ENCODE measurements at regions not wholly inside any gene's neighbourhood (a gene's known extent, or its start where the extent isn't known, plus 50 kb on each side); places are given as distances from the start of the nearest gene placed in this dataset.
"Not testable (repeated sequence)": the region's sequence is repeated elsewhere in the genome, so short reads cannot be mapped to it uniquely, and the experiment has no call there.

- DNase-seq: no peak
Observed at GRCh38 chr19:30857388-30857787, 485.2 kb downstream of the ZNF536 start.

- DNase-seq: no peak
Observed at GRCh38 chr19:30856786-30857185, 484.6 kb downstream of the ZNF536 start.

GRCh38 chr19:30856376-30856775, 484.2 kb downstream of the ZNF536 start:
- DNase-seq: no peak

GRCh38 chr19:30855442-30855841, 483.3 kb downstream of the ZNF536 start:
- no peak for DNase-seq

- DNase-seq: no peak
Observed at GRCh38 chr19:30854661-30855060, 482.5 kb downstream of the ZNF536 start.

GRCh38 chr19:30854207-30854606, 482.0 kb downstream of the ZNF536 start:
- DNase-seq: no peak

- DNase-seq: no peak
Observed at GRCh38 chr19:30853036-30853435, 480.9 kb downstream of the ZNF536 start.

- no peak for DNase-seq
Observed at GRCh38 chr19:30852168-30852567, 480.0 kb downstream of the ZNF536 start.

GRCh38 chr19:30851646-30852045, 479.5 kb downstream of the ZNF536 start:
- no peak for DNase-seq

GRCh38 chr19:30848636-30849425, 476.6 kb downstream of the ZNF536 start:
- DNase-seq: no peak

- no peak for DNase-seq
Observed at GRCh38 chr19:30846102-30846501, 473.9 kb downstream of the ZNF536 start.

- DNase-seq: no peak
Observed at GRCh38 chr19:30842926-30843325, 470.7 kb downstream of the ZNF536 start.

- DNase-seq: no peak
Observed at GRCh38 chr19:30841934-30842333, 469.8 kb downstream of the ZNF536 start.

- no peak for DNase-seq
Observed at GRCh38 chr19:30830875-30831274, 458.7 kb downstream of the ZNF536 start.

GRCh38 chr19:30825505-30825904, 453.3 kb downstream of the ZNF536 start:
- DNase-seq: not testable (repeated sequence)

GRCh38 chr19:30824809-30825208, 452.6 kb downstream of the ZNF536 start:
- no peak for DNase-seq

- no peak for DNase-seq
Observed at GRCh38 chr19:30817965-30818567, 445.9 kb downstream of the ZNF536 start.

- no peak for DNase-seq
Observed at GRCh38 chr19:30817197-30817596, 445.0 kb downstream of the ZNF536 start.

- no peak for DNase-seq
Observed at GRCh38 chr19:30815889-30816580, 443.9 kb downstream of the ZNF536 start.

GRCh38 chr19:30812099-30812678, 440.0 kb downstream of the ZNF536 start:
- DNase-seq: no peak

- no peak for DNase-seq
Observed at GRCh38 chr19:30811397-30812098, 439.4 kb downstream of the ZNF536 start.

GRCh38 chr19:30810726-30811125, 438.5 kb downstream of the ZNF536 start:
- peak; percentile 13 for DNase-seq

- no peak for DNase-seq
Observed at GRCh38 chr19:30807278-30807677, 435.1 kb downstream of the ZNF536 start.
